Calu3 (cell line): ENCODE measurements at regions not wholly inside any gene's neighbourhood (a gene's known extent, or its start where the extent isn't known, plus 50 kb on each side); places are given as distances from the start of the nearest gene placed in this dataset.

Source experiments
- BruUV-seq: library from RNA; stranded (reverse); fragments of 400-500 nt; replicated peaks from 2 replicates; lab custom pipeline; 2021; lab: Mats Ljungman, UMichigan
- CTCF ChIA-PET: fragments of 300-600 bp; sonication (Branson Sonifier 250); formaldehyde crosslinking; loops from one replicate; lab custom pipeline; 2022; ENCODE audit warnings: antibody characterized with exemption; lab: Charles Lee
- DNase-seq: peaks from one replicate; pipeline ENCODE4 v3.0.0; 2022
- H3K27ac Mint-ChIP-seq: one replicate; pipeline ENCODE4 v1.8.0; 2022; ENCODE audit warnings: mixed read lengths; ENCODE audit not compliant: unreplicated experiment
- H3K27me3 Mint-ChIP-seq: one replicate; pipeline ENCODE4 v1.8.0; 2022; ENCODE audit warnings: mixed read lengths; ENCODE audit not compliant: unreplicated experiment
- H3K36me3 Mint-ChIP-seq: one replicate; pipeline ENCODE4 v1.8.0; 2022; ENCODE audit warnings: mild to moderate bottlenecking, moderate library complexity, mixed read lengths; ENCODE audit not compliant: insufficient read depth, unreplicated experiment
- H3K4me1 Mint-ChIP-seq: one replicate; pipeline ENCODE4 v1.8.0; 2022; ENCODE audit warnings: mild to moderate bottlenecking, low read depth, mixed read lengths; ENCODE audit not compliant: unreplicated experiment
- H3K4me3 Mint-ChIP-seq: one replicate; pipeline ENCODE4 v1.8.0; 2022; ENCODE audit warnings: mild to moderate bottlenecking, low read depth, moderate library complexity, mixed read lengths; ENCODE audit not compliant: unreplicated experiment
- H3K9me3 Mint-ChIP-seq: one replicate; pipeline ENCODE4 v1.8.0; 2022; ENCODE audit warnings: low read depth, mixed read lengths; ENCODE audit not compliant: unreplicated experiment
- intact Hi-C: fragments of 100-400 bp; cut with micrococcal nuclease; formaldehyde crosslinking; loops from one replicate; pipeline ENCODE4 v1.10.0; 2022; ENCODE audit not compliant: unreplicated experiment
- TF ChIP-seq, protein P1 (sequence below): fragments of 200-600 bp; IDR thresholded peaks from one replicate; pipeline ENCODE4 v1.8.0; 2022; ENCODE audit warnings: antibody characterized with exemption; ENCODE audit not compliant: unreplicated experiment

DNA sequence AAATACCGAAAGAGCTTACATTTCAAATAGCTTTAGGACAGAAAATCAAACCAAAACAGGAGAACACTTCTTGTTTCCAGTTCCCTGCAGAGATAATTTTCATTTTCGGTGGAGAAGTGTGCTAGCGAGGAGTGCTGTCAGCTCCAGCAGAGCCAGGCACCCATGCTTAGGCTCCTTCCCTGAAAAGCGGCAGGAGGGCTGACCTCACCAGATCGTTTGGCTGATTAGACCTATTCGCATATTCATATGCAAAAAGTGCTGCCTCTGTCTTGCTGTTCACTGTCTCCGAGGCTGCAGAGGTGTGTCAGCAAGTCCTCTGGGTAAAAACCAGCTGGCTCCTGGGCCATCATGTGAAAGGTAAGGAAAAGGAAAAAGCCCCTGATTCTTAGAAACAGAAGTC, 225.8 kb upstream of the COPS8 start:
- H3K36me3 Mint-ChIP-seq = no peaks in the 10 kb centered on the region
- no TSS peak for BruUV-seq
- H3K27me3 Mint-ChIP-seq = no peaks in the 10 kb centered on the region
- CTCF ChIA-PET = no interaction called here
- H3K27ac Mint-ChIP-seq = no peak overlapping the region
- intact Hi-C loops = no loop called here
- H3K9me3 Mint-ChIP-seq = peaks cover 2% of the 10 kb centered on the region
- H3K4me3 Mint-ChIP-seq = no peak overlapping the region
- DNase-seq = no peak
- TF ChIP-seq, protein P1, sequence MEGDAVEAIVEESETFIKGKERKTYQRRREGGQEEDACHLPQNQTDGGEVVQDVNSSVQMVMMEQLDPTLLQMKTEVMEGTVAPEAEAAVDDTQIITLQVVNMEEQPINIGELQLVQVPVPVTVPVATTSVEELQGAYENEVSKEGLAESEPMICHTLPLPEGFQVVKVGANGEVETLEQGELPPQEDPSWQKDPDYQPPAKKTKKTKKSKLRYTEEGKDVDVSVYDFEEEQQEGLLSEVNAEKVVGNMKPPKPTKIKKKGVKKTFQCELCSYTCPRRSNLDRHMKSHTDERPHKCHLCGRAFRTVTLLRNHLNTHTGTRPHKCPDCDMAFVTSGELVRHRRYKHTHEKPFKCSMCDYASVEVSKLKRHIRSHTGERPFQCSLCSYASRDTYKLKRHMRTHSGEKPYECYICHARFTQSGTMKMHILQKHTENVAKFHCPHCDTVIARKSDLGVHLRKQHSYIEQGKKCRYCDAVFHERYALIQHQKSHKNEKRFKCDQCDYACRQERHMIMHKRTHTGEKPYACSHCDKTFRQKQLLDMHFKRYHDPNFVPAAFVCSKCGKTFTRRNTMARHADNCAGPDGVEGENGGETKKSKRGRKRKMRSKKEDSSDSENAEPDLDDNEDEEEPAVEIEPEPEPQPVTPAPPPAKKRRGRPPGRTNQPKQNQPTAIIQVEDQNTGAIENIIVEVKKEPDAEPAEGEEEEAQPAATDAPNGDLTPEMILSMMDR = no peak
- H3K4me1 Mint-ChIP-seq = no peaks in the 10 kb centered on the region

DNA sequence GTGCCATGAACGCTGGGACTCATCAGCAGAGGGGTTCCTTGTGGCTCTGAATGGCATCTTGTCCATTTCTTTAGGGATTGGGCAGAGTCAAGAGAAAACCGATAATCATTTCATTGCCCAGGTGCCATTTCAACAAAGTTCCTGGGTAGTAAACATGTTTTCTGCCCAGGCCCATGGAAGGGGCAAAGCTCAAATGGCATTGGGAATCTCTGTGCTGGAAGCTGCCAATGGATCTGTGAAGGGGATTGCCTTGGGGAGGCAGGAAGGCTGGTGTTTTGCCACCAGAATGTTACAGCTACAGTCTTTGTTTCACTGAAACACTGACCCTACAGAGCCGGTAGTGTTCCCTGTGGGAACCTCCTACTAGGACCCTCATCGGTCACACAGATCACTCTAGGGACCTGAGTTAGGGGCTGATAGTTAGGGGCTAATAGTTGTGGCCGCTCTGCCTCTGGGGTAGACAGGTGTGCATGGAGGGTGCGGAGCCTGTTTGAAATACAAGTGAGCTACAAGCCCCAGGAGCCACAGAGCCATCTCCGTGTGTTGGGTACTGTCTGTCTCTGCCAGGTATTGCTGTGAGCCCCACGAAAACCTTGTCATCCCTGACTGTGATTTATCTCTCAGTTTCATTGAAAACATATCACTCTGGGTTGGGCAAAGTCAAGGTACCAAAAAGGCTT, 224.4 kb upstream of the COPS8 start:
- intact Hi-C loops = no loop called here
- no peak for DNase-seq
- no peaks in the 10 kb centered on the region for H3K4me1 Mint-ChIP-seq
- H3K9me3 Mint-ChIP-seq = peaks cover 9% of the 10 kb centered on the region
- no peaks in the 10 kb centered on the region for H3K27me3 Mint-ChIP-seq
- CTCF ChIA-PET = no interaction called here
- H3K4me3 Mint-ChIP-seq = no peak overlapping the region
- no peak overlapping the region for H3K27ac Mint-ChIP-seq
- TF ChIP-seq, protein P1 = no peak
- BruUV-seq = no TSS peak
- H3K36me3 Mint-ChIP-seq = no peaks in the 10 kb centered on the region

DNA sequence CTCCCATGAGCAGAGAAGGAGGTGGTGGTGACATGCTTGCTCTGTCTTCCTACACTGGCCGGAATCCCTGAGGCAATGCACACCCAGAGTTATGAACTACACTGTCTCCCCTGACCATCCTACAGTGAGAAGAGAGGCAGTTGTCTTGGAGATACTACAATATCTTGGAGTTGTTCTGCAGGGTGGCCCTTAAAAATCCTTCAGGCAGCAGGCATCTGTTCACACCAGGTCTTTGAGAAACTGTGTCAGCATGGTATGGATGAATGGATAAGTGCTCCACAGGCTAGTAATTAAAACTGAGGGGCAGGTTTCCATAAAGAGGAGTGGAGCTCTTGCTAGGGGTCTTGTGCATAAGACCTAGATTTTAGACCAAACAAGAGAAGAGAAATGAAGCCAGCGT, 223.7 kb upstream of the COPS8 start:
- H3K4me1 Mint-ChIP-seq = no peaks in the 10 kb centered on the region
- DNase-seq = no peak
- TF ChIP-seq, protein P1 = no peak
- intact Hi-C loops = no loop called here
- CTCF ChIA-PET = no interaction called here
- no TSS peak for BruUV-seq
- H3K27ac Mint-ChIP-seq = no peak overlapping the region
- no peaks in the 10 kb centered on the region for H3K27me3 Mint-ChIP-seq
- no peaks in the 10 kb centered on the region for H3K36me3 Mint-ChIP-seq
- H3K4me3 Mint-ChIP-seq = no peak overlapping the region
- peaks cover 11% of the 10 kb centered on the region for H3K9me3 Mint-ChIP-seq

DNA sequence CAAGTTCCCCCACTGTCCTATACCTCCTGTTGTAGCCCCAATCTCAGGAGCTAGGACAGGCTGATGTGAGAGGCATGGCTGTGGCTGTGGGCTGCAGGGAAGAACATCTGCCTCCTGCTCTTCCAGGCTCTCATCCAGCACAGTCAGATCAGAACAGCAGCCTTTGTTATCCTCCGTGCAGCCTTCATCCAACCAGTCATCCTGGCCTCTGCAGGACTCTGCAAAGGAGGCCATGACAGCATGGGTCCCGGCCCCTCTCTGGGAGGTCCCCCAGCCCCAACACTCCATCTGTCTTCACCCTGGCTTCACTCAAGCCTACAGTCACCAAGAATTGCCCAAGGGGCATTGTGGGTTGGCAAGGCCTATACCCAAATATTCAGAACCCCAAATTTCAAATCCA, 223.2 kb upstream of the COPS8 start:
- H3K27me3 Mint-ChIP-seq = no peaks in the 10 kb centered on the region
- no peak for DNase-seq
- TF ChIP-seq, protein P1 = no peak
- intact Hi-C loops = no loop called here
- peaks cover 13% of the 10 kb centered on the region for H3K9me3 Mint-ChIP-seq
- CTCF ChIA-PET = no interaction called here
- H3K36me3 Mint-ChIP-seq = no peaks in the 10 kb centered on the region
- H3K4me1 Mint-ChIP-seq = no peaks in the 10 kb centered on the region
- BruUV-seq = no TSS peak
- no peak overlapping the region for H3K27ac Mint-ChIP-seq
- no peak overlapping the region for H3K4me3 Mint-ChIP-seq
